ENCODE measurements at regions not wholly inside any gene's neighbourhood (a gene's known extent, or its start where the extent isn't known, plus 50 kb on each side); places are given as distances from the start of the nearest gene placed in this dataset.

DNA sequence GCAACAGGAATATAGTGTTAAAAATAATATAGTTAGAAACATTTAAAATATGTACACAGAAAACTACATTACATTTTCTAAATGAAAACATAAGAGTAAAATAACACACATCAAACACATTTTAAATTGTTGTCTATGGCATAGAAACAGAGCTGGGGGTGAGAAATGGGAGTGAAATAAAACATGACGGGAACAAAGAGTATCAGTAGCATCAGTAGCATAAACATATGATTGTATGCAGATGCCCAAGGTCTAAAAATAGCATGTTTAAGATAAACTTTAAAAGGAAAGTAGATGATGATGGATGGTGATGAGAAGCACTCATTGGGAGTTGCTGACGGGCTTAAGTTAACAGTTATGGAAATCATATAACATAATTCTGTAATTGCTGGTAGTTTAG is 1221.7 kb upstream of the SPRY2 start:
- H3K36me3 ChIP-seq (ENCODE audit: control insufficient read depth, insufficient read depth, low read length), result no peaks in the 10 kb centered on the region
- DNase-seq (no peak), ATAC-seq (ENCODE audit: low read depth) (no peak)
- TF ChIP-seq SMC3 (IDR thresholded peaks at IDR 0.05; ENCODE audit: low read depth, low read length), result no peak
- no peak overlapping the region for H2BK20ac ChIP-seq (ENCODE audit: low read depth, low read length)
- BruUV-seq (replicated peaks), result no TSS peak
- H3K9me3 ChIP-seq (ENCODE audit: control insufficient read depth, insufficient read depth, low read length), result peaks cover 5% of the 10 kb centered on the region; the same call in 1 of the 2 replicates
- no peaks in the 10 kb centered on the region for H3K9me1 ChIP-seq (ENCODE audit: insufficient read depth, low read length)
- H3K79me1 ChIP-seq (ENCODE audit: low read depth in 1 of 2, low read length in 2 of 2), result no peaks in the 10 kb centered on the region
- no peak overlapping the region for H2BK120ac ChIP-seq (ENCODE audit: low read depth, low read length)
- no peak overlapping the region for H4K5ac ChIP-seq (ENCODE audit: low read depth, low read length)
- in situ Hi-C loops (cut with MboI; ENCODE audit: low sequenced_read_pairs), result no loop called here
- H2BK15ac ChIP-seq (ENCODE audit: low read depth, low read length), result no peak overlapping the region
- no peak overlapping the region for H3K27ac ChIP-seq (ENCODE audit: insufficient read depth, low read length)
- intact Hi-C loops (cut with micrococcal nuclease), result no loop called here
- H3K9ac ChIP-seq (ENCODE audit: low read depth, low read length), result no peak overlapping the region
- H4K91ac ChIP-seq (ENCODE audit: insufficient read depth, low read depth, low read length), result no peak overlapping the region
- 40% methylated on average over 1 of the region's 2 CpGs; no CpG with 5 or more reads in 1 of the 2 experiments for WGBS, 2 experiments (ENCODE audit: extremely low coverage in 2 of 2, insufficient read length in 1 of 2)
- H3K4me2 ChIP-seq (ENCODE audit: low read depth, low read length), result no peak overlapping the region
- no peak overlapping the region for H4K8ac ChIP-seq (ENCODE audit: low read depth in 2 of 2, low read length in 2 of 2)
- H2BK5ac ChIP-seq (ENCODE audit: low read depth, low read length, poor library complexity, severe bottlenecking), result no peak overlapping the region
- H3K4me3 ChIP-seq (ENCODE audit: insufficient read depth, low read depth, low read length), result no peak overlapping the region
- no peak overlapping the region for H3K4ac ChIP-seq (ENCODE audit: low read depth, low read length)
- no peaks in the 10 kb centered on the region for H4K20me1 ChIP-seq (ENCODE audit: insufficient read depth, low read length)
- H2AK5ac ChIP-seq (ENCODE audit: low read depth, low read length), result no peak overlapping the region
- ChIA-PET CTCF (no interaction called here), POLR2A (ENCODE audit: unreplicated experiment) (no interaction called here)
- no peak overlapping the region for H3K56ac ChIP-seq (ENCODE audit: extremely low read depth, insufficient read depth, low read length)
- no peak overlapping the region for H3K14ac ChIP-seq (replicated peaks; ENCODE audit: low read depth, low read length)
- H3K27me3 ChIP-seq (ENCODE audit: control insufficient read depth, insufficient read depth, low read length), result no peaks in the 10 kb centered on the region
- H2AFZ ChIP-seq (replicated peaks; ENCODE audit: low read length, poor library complexity), result no peak overlapping the region
- no peak overlapping the region for H2AK9ac ChIP-seq (replicated peaks; ENCODE audit: low read depth, low read length, poor library complexity)
- no peaks in the 10 kb centered on the region for H3K4me1 ChIP-seq (ENCODE audit: control insufficient read depth, insufficient read depth, low read length)
- no peak overlapping the region for H3K23ac ChIP-seq (ENCODE audit: low read depth, low read length)
- H3K18ac ChIP-seq (ENCODE audit: low read depth, low read length), result no peak overlapping the region
- dilution Hi-C loops (cut with HindIII; ENCODE audit: low sequenced_read_pairs, unreplicated experiment), result no loop called here

Data from IMR-90 (cell line).